Astrocyte (in vitro differentiated cells and primary cell): ENCODE measurements at regions not wholly inside any gene's neighbourhood (a gene's known extent, or its start where the extent isn't known, plus 50 kb on each side); places are given as distances from the start of the nearest gene placed in this dataset.

Source experiments
- DNase-seq: peaks from one replicate; pipeline ENCODE4 v3.0.0-alpha.2; 2010; ENCODE audit warnings: low read depth
- FAIRE-seq: peaks from 2 replicates; lab custom pipeline; 2011; peaks lifted over from hg19 to GRCh38; lab: Jason Lieb, UNC
- H2AFZ ChIP-seq: 2 replicates; pipeline ENCODE4 v1.6.0; 2012; ENCODE audit warnings: low read depth, low read length, inconsistent platforms
- H3K27ac ChIP-seq: 2 replicates; pipeline ENCODE4 v1.5.1; 2011; ENCODE audit warnings: low read depth, low read length, inconsistent platforms
- H3K27me3 ChIP-seq: 2 replicates; pipeline ENCODE4 v1.6.0; 2011; ENCODE audit warnings: low read length, inconsistent platforms; ENCODE audit not compliant: insufficient read depth
- H3K36me3 ChIP-seq: 2 replicates; pipeline ENCODE4 v1.5.1; 2011; ENCODE audit warnings: low read length, inconsistent platforms; ENCODE audit not compliant: insufficient read depth
- H3K4me1 ChIP-seq: 2 replicates; pipeline ENCODE4 v1.5.1; 2011; ENCODE audit warnings: low read length, inconsistent platforms; ENCODE audit not compliant: insufficient read depth
- H3K4me2 ChIP-seq: 2 replicates; pipeline ENCODE4 v1.6.0; 2012; ENCODE audit warnings: low read length, inconsistent platforms
- H3K4me3 ChIP-seq: 2 replicates; pipeline ENCODE4 v1.5.1; 2011; ENCODE audit warnings: low read depth, mild to moderate bottlenecking, low read length, inconsistent platforms; ENCODE audit not compliant: insufficient read depth
- H3K79me2 ChIP-seq: 2 replicates; pipeline ENCODE4 v1.6.0; 2012; ENCODE audit warnings: mild to moderate bottlenecking, low read length, inconsistent platforms; ENCODE audit not compliant: insufficient read depth
- H3K9ac ChIP-seq: 2 replicates; pipeline ENCODE4 v1.6.0; 2012; ENCODE audit warnings: mild to moderate bottlenecking, low read length, inconsistent platforms
- H3K9me3 ChIP-seq: 2 replicates; pipeline ENCODE4 v1.5.1; 2012; ENCODE audit warnings: low read depth, mild to moderate bottlenecking, low read length, inconsistent platforms; ENCODE audit not compliant: insufficient read depth
- H4K20me1 ChIP-seq: 2 replicates; pipeline ENCODE4 v1.6.0; 2012; ENCODE audit warnings: low read length, inconsistent platforms; ENCODE audit not compliant: insufficient read depth
- H3K27ac Mint-ChIP-seq: one replicate; pipeline ENCODE4 v1.8.0; 2021; ENCODE audit warnings: mild to moderate bottlenecking, mixed read lengths; ENCODE audit not compliant: unreplicated experiment
- H3K27me3 Mint-ChIP-seq: one replicate; pipeline ENCODE4 v1.8.0; 2021; ENCODE audit warnings: low read depth, mixed read lengths; ENCODE audit not compliant: unreplicated experiment
- H3K36me3 Mint-ChIP-seq: one replicate; pipeline ENCODE4 v1.8.0; 2021; ENCODE audit warnings: low read depth, mixed read lengths; ENCODE audit not compliant: unreplicated experiment
- H3K4me1 Mint-ChIP-seq: one replicate; pipeline ENCODE4 v1.8.0; 2021; ENCODE audit warnings: low read depth, mixed read lengths; ENCODE audit not compliant: unreplicated experiment
- H3K4me3 Mint-ChIP-seq: one replicate; pipeline ENCODE4 v1.8.0; 2021; ENCODE audit warnings: mild to moderate bottlenecking, moderate library complexity, mixed read lengths; ENCODE audit not compliant: unreplicated experiment
- H3K9me3 Mint-ChIP-seq: one replicate; pipeline ENCODE4 v1.8.0; 2021; ENCODE audit warnings: mild to moderate bottlenecking, mixed read lengths; ENCODE audit not compliant: unreplicated experiment
- CTCF ChIP-seq: IDR thresholded peaks from 2 replicates; pipeline ENCODE4 v1.5.1; 2011; ENCODE audit warnings: low read depth, mild to moderate bottlenecking, inconsistent platforms, low read length, moderate library complexity; ENCODE audit not compliant: insufficient read depth
- EZH2 ChIP-seq: IDR thresholded peaks from 2 replicates; pipeline ENCODE4 v1.6.1; 2012; ENCODE audit warnings: mild to moderate bottlenecking, low read length, inconsistent platforms; ENCODE audit not compliant: insufficient read depth

GRCh38 chr14:22059201-22059600, 385.6 kb upstream of the OR4E1 start:
- H3K9me3 ChIP-seq = no peaks in the 10 kb centered on the region
- Mint-ChIP-seq H3K27ac (no peak overlapping the region), H3K36me3 (no peaks in the 10 kb centered on the region), H3K9me3 (peaks cover 12% of the 10 kb centered on the region), H3K27me3 (no peaks in the 10 kb centered on the region), H3K4me1 (peaks cover 6% of the 10 kb centered on the region), H3K4me3 (no peak overlapping the region)
- no peak overlapping the region for H3K4me3 ChIP-seq
- TF ChIP-seq EZH2 (no peak), CTCF (no peak)
- H3K36me3 ChIP-seq = no peaks in the 10 kb centered on the region
- DNase-seq (no peak), FAIRE-seq (no peak)
- no peak overlapping the region for H2AFZ ChIP-seq
- H3K4me2 ChIP-seq = no peak overlapping the region
- H4K20me1 ChIP-seq = no peaks in the 10 kb centered on the region
- no peaks in the 10 kb centered on the region for H3K27me3 ChIP-seq
- H3K27ac ChIP-seq = no peak overlapping the region
- H3K9ac ChIP-seq = no peak overlapping the region
- no peaks in the 10 kb centered on the region for H3K4me1 ChIP-seq
- H3K79me2 ChIP-seq = no peaks in the 10 kb centered on the region

- Histone ChIP-seq H2AFZ (no peak overlapping the region), H3K36me3 (no peaks in the 10 kb centered on the region), H3K9me3 (no peaks in the 10 kb centered on the region), H3K4me2 (no peak overlapping the region), H3K4me3 (no peak overlapping the region), H3K9ac (no peak overlapping the region), H3K4me1 (no peaks in the 10 kb centered on the region), H3K27me3 (no peaks in the 10 kb centered on the region), H3K79me2 (no peaks in the 10 kb centered on the region), H3K27ac (no peak overlapping the region), H4K20me1 (no peaks in the 10 kb centered on the region)
- no peaks in the 10 kb centered on the region for H3K36me3 Mint-ChIP-seq
- H3K4me1 Mint-ChIP-seq = peaks cover 16% of the 10 kb centered on the region
- FAIRE-seq (no peak), DNase-seq (no peak)
- no peak overlapping the region for H3K27ac Mint-ChIP-seq
- H3K9me3 Mint-ChIP-seq = no peaks in the 10 kb centered on the region
- H3K4me3 Mint-ChIP-seq = no peak overlapping the region
- H3K27me3 Mint-ChIP-seq = no peaks in the 10 kb centered on the region
- TF ChIP-seq CTCF (no peak), EZH2 (no peak)
Observed at GRCh38 chr14:22052795-22053194, 379.2 kb upstream of the OR4E1 start.

- no peaks in the 10 kb centered on the region for H4K20me1 ChIP-seq
- H3K9ac ChIP-seq = no peak overlapping the region
- Mint-ChIP-seq H3K27ac (no peak overlapping the region), H3K4me3 (no peak overlapping the region), H3K27me3 (no peaks in the 10 kb centered on the region), H3K4me1 (peaks cover 8% of the 10 kb centered on the region), H3K36me3 (no peaks in the 10 kb centered on the region), H3K9me3 (no peaks in the 10 kb centered on the region)
- no peak overlapping the region for H3K27ac ChIP-seq
- TF ChIP-seq CTCF (peak; percentile 14), EZH2 (no peak)
- no peaks in the 10 kb centered on the region for H3K9me3 ChIP-seq
- H3K79me2 ChIP-seq = no peaks in the 10 kb centered on the region
- no peak for FAIRE-seq
- no peak overlapping the region for H2AFZ ChIP-seq
- H3K36me3 ChIP-seq = no peaks in the 10 kb centered on the region
- H3K4me1 ChIP-seq = no peaks in the 10 kb centered on the region
- no peak overlapping the region for H3K4me3 ChIP-seq
- DNase-seq = no peak
- no peak overlapping the region for H3K4me2 ChIP-seq
- H3K27me3 ChIP-seq = no peaks in the 10 kb centered on the region
Observed at GRCh38 chr14:22047115-22047514, 373.5 kb upstream of the OR4E1 start.
